ENCODE measurements at regions not wholly inside any gene's neighbourhood (a gene's known extent, or its start where the extent isn't known, plus 50 kb on each side); places are given as distances from the start of the nearest gene placed in this dataset.

GRCh38 chr2:118183381-118183780 lies 95.1 kb downstream of the INSIG2 start (continued):
- TF ChIP-seq ZBTB33 (IDR thresholded peaks at IDR 0.05; ENCODE audit: borderline replicate concordance, low read depth) (no peak), SMC3 (IDR thresholded peaks at IDR 0.05; ENCODE audit: low read depth, low read length) (no peak), CTCF (IDR thresholded peaks at IDR 0.05) (no peak), PBX3 (IDR thresholded peaks at IDR 0.05) (no peak), RCOR1 (IDR thresholded peaks at IDR 0.05; ENCODE audit: low read length) (no peak), JUND (IDR thresholded peaks at IDR 0.05) (no peak), NRF1 (IDR thresholded peaks at IDR 0.05; ENCODE audit: low read depth, low read length) (no peak), TAF1 (IDR thresholded peaks at IDR 0.05; ENCODE audit: borderline replicate concordance, low read depth, low read length) (no peak), MEF2A (IDR thresholded peaks at IDR 0.05; ENCODE audit: borderline replicate concordance, low read depth) (no peak)

GRCh38 chr2:118179445-118179844 lies 91.2 kb downstream of the INSIG2 start:
- H3K36me3 ChIP-seq (replicated peaks in 1 of 2; ENCODE audit: control insufficient read depth in 1 of 2, insufficient read depth in 2 of 2, low read length in 1 of 2) = no peaks in the 10 kb centered on the region
- H3K4me2 ChIP-seq = no peak overlapping the region
- no peaks in the 10 kb centered on the region for H4K20me1 ChIP-seq (ENCODE audit: insufficient read depth)
- H3K9ac ChIP-seq = no peak overlapping the region
- H3K4me1 ChIP-seq (ENCODE audit: control insufficient read depth in 1 of 2, insufficient read depth in 2 of 2, low read depth in 1 of 2, low read length in 1 of 2) = no peaks in the 10 kb centered on the region
- H3K9me3 ChIP-seq = no peaks in the 10 kb centered on the region
- 58% methylated on average over 1 of the region's 1 CpG for WGBS (ENCODE audit: low lambda C conversion rate)
- CTCF ChIA-PET = no interaction called here
- H3K4me3 ChIP-seq (ENCODE audit: low read depth in 2 of 2, low read length in 1 of 2) = no peak overlapping the region
- no peak overlapping the region for H2AFZ ChIP-seq (ENCODE audit: low read depth)
- TF ChIP-seq EP300 (IDR thresholded peaks at IDR 0.05; ENCODE audit: borderline replicate concordance in 1 of 2, low read depth in 1 of 2, low read length in 1 of 2) = no peak
- no peak for TF ChIP-seq SIN3A (IDR thresholded peaks at IDR 0.05; ENCODE audit: borderline replicate concordance, low read depth, low read length)
- TF ChIP-seq RCOR1 (IDR thresholded peaks at IDR 0.05; ENCODE audit: low read length) = no peak
- no peak for TF ChIP-seq NFIC (IDR thresholded peaks at IDR 0.05; ENCODE audit: borderline replicate concordance)
- no peak for TF ChIP-seq MEF2A (IDR thresholded peaks at IDR 0.05; ENCODE audit: borderline replicate concordance, low read depth)
- TF ChIP-seq SMC3 (IDR thresholded peaks at IDR 0.05; ENCODE audit: low read depth, low read length) = no peak
- no peak overlapping the region for H3K27ac ChIP-seq (ENCODE audit: low read depth in 2 of 2, low read length in 1 of 2)
- peaks cover 6% of the 10 kb centered on the region; the same call in 1 of the 2 replicates for H3K27me3 ChIP-seq (ENCODE audit: insufficient read depth)
- no peaks in the 10 kb centered on the region for H3K79me2 ChIP-seq (ENCODE audit: insufficient read depth)
- POLR2A ChIA-PET = no interaction called here
- H3K9me2 ChIP-seq = no peaks in the 10 kb centered on the region
- DNase-seq = no peak
- no peaks in the 10 kb centered on the region for H3F3A ChIP-seq (replicated peaks; ENCODE audit: insufficient read depth)
